OCI-LY7 (cell line): ENCODE measurements at regions not wholly inside any gene's neighbourhood (a gene's known extent, or its start where the extent isn't known, plus 50 kb on each side); places are given as distances from the start of the nearest gene placed in this dataset.

ENCODE experiments used
- BruUV-seq: library from RNA; stranded (reverse); fragments of 400-500 nt; replicated peaks from 2 replicates; lab custom pipeline; 2021; lab: Mats Ljungman, UMichigan
- CTCF ChIA-PET: fragments of 300-600 bp; sonication (Branson Sonifier 250); formaldehyde crosslinking; loops from one replicate; lab custom pipeline; 2022; ENCODE audit warnings: antibody characterized with exemption; ENCODE audit not compliant: unreplicated experiment; lab: Charles Lee
- POLR2A ChIA-PET: fragments of 300-600 bp; sonication (Branson Sonifier 250); formaldehyde crosslinking; loops from one replicate; lab custom pipeline; 2022; ENCODE audit warnings: antibody characterized with exemption; lab: Charles Lee
- DNase-seq: peaks from one replicate; pipeline ENCODE4 v3.0.0-alpha.2; 2015; ENCODE audit warnings: low spot score
- H2AFZ ChIP-seq: fragments of 200-600 bp; sonication (generic), shearing (Covaris generic); 2 replicates; pipeline ENCODE4 v1.6.1; 2014; ENCODE audit warnings: mild to moderate bottlenecking, antibody characterized with exemption, low read length, moderate library complexity
- H3K27ac ChIP-seq: fragments of 200-600 bp; sonication (generic); 2 replicates; pipeline ENCODE4 v1.5.1; 2014; ENCODE audit warnings: mixed run types, low read depth, mild to moderate bottlenecking, moderate library complexity, low read length, inconsistent platforms; ENCODE audit not compliant: poor library complexity, severe bottlenecking
- H3K36me3 ChIP-seq: fragments of 200-600 bp; sonication (generic); 2 replicates; pipeline ENCODE4 v1.6.1; 2014; ENCODE audit warnings: mild to moderate bottlenecking, antibody characterized with exemption, low read length, moderate library complexity, mixed read lengths; ENCODE audit not compliant: insufficient read depth
- H3K4me1 ChIP-seq: fragments of 200-600 bp; sonication (generic); 2 replicates; pipeline ENCODE4 v1.5.1; 2014; ENCODE audit warnings: mild to moderate bottlenecking, low read length; ENCODE audit not compliant: insufficient read depth, poor library complexity, severe bottlenecking
- H3K4me2 ChIP-seq: fragments of 200-600 bp; sonication (generic); 2 replicates; pipeline ENCODE4 v1.6.1; 2014; ENCODE audit warnings: mild to moderate bottlenecking, low read length
- H3K4me3 ChIP-seq: fragments of 200-600 bp; sonication (generic); 2 replicates; pipeline ENCODE4 v1.5.1; 2014; ENCODE audit warnings: mild to moderate bottlenecking, low read depth, low read length; ENCODE audit not compliant: poor library complexity, severe bottlenecking
- H3K79me2 ChIP-seq: fragments of 200-600 bp; sonication (generic); 2 replicates; pipeline ENCODE4 v1.6.1; 2016; ENCODE audit warnings: low read depth, mild to moderate bottlenecking, low read length, moderate library complexity, mixed read lengths; ENCODE audit not compliant: insufficient read depth
- H3K9me2 ChIP-seq: fragments of 200-600 bp; sonication (generic); 2 replicates; pipeline ENCODE4 v1.6.1; 2016; ENCODE audit warnings: mild to moderate bottlenecking, low read length, mixed read lengths; ENCODE audit not compliant: insufficient read depth
- H3K9me3 ChIP-seq: fragments of 200-600 bp; sonication (generic); 2 replicates; pipeline ENCODE4 v1.6.1; 2014; ENCODE audit warnings: mild to moderate bottlenecking, mixed run types, low read length, mixed read lengths
- H4K20me1 ChIP-seq: fragments of 200-600 bp; sonication (generic); 2 replicates; pipeline ENCODE4 v1.6.1; 2014; ENCODE audit warnings: mild to moderate bottlenecking, antibody characterized with exemption, low read length, moderate library complexity, mixed read lengths; ENCODE audit not compliant: insufficient read depth
- EZH2phosphoT487 ChIP-seq: fragments of 200-600 bp; sonication (generic); IDR thresholded peaks from 2 replicates; pipeline ENCODE4 v1.6.1; 2018; ENCODE audit warnings: low read depth, borderline replicate concordance, mild to moderate bottlenecking, mixed run types, antibody characterized with exemption, low read length, moderate library complexity, mixed read lengths
- intact Hi-C: fragments of 100-400 bp; cut with micrococcal nuclease; formaldehyde crosslinking; loops from one replicate; pipeline ENCODE4 v1.10.0; 2022; ENCODE audit not compliant: unreplicated experiment
- TF ChIP-seq, protein P1 (sequence below): fragments of 200-600 bp; sonication (generic); conservative IDR thresholded peaks from 2 replicates; pipeline ENCODE4 v1.5.1; 2014; ENCODE audit warnings: mild to moderate bottlenecking, antibody characterized with exemption, low read length, moderate library complexity, mixed read lengths

DNA sequence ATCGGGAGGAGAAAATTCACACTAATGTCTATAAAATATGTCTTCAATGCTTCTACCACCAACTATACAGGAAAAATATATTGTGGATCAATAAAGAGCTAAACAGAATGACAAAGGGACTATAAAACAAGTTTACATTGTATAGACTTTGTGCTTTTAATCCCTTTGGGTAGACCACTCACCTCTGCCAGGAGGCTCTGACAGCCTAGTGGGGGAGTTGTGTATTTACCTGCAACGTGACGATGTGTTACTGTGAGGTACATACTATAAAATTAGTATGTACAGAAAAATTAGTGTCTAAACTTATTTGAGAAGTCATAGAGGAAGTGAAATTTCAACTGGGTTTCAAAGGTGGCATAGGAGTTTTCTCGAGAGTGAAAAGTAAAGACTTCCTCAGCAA is 243.3 kb upstream of the REG3G start:
- Histone ChIP-seq H3K4me2 (no peak overlapping the region), H3K36me3 (no peaks in the 10 kb centered on the region), H3K9me3 (no peaks in the 10 kb centered on the region), H2AFZ (no peak overlapping the region), H3K4me3 (no peak overlapping the region), H3K27ac (no peak overlapping the region), H3K9me2 (no peaks in the 10 kb centered on the region), H4K20me1 (no peaks in the 10 kb centered on the region), H3K79me2 (no peaks in the 10 kb centered on the region), H3K4me1 (no peaks in the 10 kb centered on the region)
- intact Hi-C loops: no loop called here
- BruUV-seq: no TSS peak
- no peak for DNase-seq
- ChIA-PET CTCF (no interaction called here), POLR2A (no interaction called here)
- TF ChIP-seq, protein P1, sequence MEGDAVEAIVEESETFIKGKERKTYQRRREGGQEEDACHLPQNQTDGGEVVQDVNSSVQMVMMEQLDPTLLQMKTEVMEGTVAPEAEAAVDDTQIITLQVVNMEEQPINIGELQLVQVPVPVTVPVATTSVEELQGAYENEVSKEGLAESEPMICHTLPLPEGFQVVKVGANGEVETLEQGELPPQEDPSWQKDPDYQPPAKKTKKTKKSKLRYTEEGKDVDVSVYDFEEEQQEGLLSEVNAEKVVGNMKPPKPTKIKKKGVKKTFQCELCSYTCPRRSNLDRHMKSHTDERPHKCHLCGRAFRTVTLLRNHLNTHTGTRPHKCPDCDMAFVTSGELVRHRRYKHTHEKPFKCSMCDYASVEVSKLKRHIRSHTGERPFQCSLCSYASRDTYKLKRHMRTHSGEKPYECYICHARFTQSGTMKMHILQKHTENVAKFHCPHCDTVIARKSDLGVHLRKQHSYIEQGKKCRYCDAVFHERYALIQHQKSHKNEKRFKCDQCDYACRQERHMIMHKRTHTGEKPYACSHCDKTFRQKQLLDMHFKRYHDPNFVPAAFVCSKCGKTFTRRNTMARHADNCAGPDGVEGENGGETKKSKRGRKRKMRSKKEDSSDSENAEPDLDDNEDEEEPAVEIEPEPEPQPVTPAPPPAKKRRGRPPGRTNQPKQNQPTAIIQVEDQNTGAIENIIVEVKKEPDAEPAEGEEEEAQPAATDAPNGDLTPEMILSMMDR: no peak
- no peak for TF ChIP-seq EZH2phosphoT487

DNA sequence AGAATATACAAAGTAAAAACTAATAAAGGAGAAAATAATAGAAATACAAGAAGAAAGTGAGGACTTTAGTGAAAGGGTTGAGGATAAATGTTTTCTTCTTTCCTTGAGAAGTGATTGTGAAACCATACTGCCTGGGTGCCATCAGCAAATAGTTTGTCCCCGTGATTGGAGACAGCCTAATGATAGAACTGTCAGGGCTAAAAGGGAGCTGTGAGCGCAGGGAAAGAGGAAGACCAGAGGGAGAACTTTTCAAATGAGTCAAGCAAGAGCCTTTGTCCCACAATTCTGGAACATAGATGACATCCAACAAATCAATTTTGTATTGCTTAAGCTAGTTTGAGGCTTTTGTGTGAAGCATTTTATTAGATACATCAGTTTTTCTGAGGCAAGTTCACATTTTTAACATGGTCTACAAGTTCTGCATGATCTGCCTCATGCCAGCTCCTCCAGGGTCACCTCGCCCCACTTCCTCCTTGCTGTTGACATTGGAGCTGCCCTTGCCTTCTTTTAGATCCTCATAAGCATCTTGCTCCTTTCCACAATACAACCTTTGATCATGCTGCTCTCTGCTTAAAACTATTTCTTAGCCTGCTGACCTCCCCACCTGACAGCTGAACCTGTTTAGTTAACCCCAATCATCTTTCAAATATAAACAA is 213.4 kb upstream of the REG3G start:
- no peak for DNase-seq
- H3K27ac ChIP-seq: no peak overlapping the region
- BruUV-seq: no TSS peak
- TF ChIP-seq, protein P1: no peak
- TF ChIP-seq EZH2phosphoT487: no peak
- H3K79me2 ChIP-seq: no peaks in the 10 kb centered on the region
- H3K9me3 ChIP-seq: no peaks in the 10 kb centered on the region
- ChIA-PET POLR2A (no interaction called here), CTCF (no interaction called here)
- H3K4me2 ChIP-seq: no peak overlapping the region
- no peaks in the 10 kb centered on the region for H3K9me2 ChIP-seq
- H2AFZ ChIP-seq: no peak overlapping the region
- intact Hi-C loops: no loop called here
- H4K20me1 ChIP-seq: no peaks in the 10 kb centered on the region
- H3K4me1 ChIP-seq: no peaks in the 10 kb centered on the region
- H3K36me3 ChIP-seq: no peaks in the 10 kb centered on the region
- H3K4me3 ChIP-seq: no peak overlapping the region

DNA sequence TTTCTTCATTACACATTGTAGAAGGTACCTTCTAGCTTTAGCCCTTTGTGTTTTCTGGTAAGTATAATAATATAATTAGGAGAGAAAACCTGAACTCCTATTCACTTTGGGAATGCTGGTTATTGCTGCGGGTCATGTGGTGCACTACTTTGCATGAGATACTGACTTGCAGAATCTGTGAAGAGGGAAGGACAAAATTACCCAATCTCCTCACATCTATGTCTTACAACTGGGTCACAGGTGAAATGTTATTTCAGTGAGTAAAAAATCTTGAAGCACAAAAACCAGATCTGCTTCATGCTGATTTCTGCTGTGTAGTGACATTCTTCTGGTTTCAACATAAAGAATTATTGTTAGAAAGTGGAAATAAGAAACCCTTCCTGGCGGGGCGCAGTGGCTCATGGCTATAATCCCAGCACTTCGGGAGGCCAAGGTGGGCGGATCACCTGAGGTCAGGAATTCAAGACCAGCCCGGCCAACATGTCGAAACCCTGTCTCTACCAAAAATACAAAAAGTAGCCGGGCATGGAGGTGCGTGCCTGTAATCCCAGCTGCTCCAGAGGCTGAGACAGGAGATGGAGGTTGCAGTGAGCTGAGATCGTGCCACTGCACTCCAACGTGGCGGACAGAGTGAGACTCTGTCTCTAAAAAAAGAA is 211.0 kb upstream of the REG3G start:
- H3K9me3 ChIP-seq: no peaks in the 10 kb centered on the region
- BruUV-seq: no TSS peak
- CTCF ChIA-PET: no interaction called here
- no peaks in the 10 kb centered on the region for H3K36me3 ChIP-seq
- H4K20me1 ChIP-seq: no peaks in the 10 kb centered on the region
- intact Hi-C loops: no loop called here
- POLR2A ChIA-PET: interaction anchor here (0.7 to 1.1 kb wide), 2 partner anchors 28 to 71 kb away, joined by 3 to 8 read pairs; no protein-coding TSS in a partner anchor
- no peaks in the 10 kb centered on the region for H3K79me2 ChIP-seq
- TF ChIP-seq, protein P1: no peak
- no peak for TF ChIP-seq EZH2phosphoT487
- no peak overlapping the region for H3K4me3 ChIP-seq
- H3K4me1 ChIP-seq: no peaks in the 10 kb centered on the region
- no peaks in the 10 kb centered on the region for H3K9me2 ChIP-seq
- no peak overlapping the region for H2AFZ ChIP-seq
- no peak for DNase-seq
- H3K27ac ChIP-seq: no peak overlapping the region
- H3K4me2 ChIP-seq: no peak overlapping the region
